GM18502 (cell line): ENCODE measurements at regions not wholly inside any gene's neighbourhood (a gene's known extent, or its start where the extent isn't known, plus 50 kb on each side); places are given as distances from the start of the nearest gene placed in this dataset.

Experiments
- ATAC-seq: cut with Tn5 transposase; IDR thresholded peaks from one replicate; pipeline ENCODE4 v1.9.1; 2021; ENCODE audit warnings: mild to moderate bottlenecking; ENCODE audit not compliant: unreplicated experiment, poor library complexity

DNA sequence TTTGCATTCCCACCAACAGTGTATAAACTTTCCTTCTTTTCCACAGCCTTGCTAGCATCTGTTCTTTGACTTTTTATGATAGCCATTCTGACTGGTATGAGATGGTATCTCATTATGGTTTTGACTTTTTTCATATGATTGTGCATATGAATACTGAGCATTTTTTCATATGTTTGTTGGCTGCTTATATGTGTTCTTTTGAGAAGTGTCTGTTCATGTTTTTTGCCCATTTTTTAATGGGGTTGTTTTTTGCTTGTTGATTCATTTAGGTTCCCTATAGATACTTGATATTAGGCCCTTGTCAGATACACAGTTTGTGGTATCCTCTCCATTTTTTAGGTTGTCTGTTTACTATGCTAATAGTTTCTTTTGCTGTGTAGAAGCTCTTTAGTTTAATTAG, 185.8 kb upstream of the SPAG17 start:
- ATAC-seq, result no peak

DNA sequence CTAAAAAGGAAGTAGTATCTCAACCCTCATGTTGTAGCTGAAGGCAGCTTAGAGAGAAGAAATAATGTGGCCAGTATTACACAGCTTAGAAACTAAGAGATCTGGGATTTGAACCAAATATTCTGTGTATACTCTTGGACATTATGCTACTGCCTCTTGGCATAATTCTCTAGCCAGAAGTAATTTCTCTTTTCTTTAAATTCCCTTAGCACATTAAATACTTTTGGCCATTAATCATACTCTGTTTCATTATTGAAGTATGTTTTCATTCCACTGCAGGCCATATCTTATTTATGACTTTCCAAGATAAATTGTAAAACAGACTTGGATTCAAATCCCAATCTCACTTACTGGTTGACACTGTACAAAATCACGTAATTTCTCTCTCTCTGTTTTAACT, 181.3 kb upstream of the SPAG17 start:
- ATAC-seq, result no peak

DNA sequence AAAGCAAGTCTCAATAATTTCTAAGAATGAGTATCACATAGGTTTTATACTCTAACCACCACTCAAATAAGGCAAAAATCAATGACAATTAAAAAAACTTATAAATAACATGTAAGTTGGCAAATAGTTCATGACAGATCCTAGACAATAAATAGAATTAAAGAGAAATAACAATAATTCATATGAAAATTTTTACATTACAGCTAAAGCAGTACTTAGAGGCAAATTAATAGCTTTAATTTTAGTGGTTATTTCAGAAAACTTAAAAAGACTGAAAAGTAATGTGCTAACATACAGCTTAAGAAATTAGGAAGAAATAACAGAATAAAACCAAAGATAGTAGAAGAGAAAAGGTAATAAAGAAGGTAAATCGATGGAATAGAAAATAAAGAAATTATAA, 179.9 kb upstream of the SPAG17 start:
- ATAC-seq, result no peak

DNA sequence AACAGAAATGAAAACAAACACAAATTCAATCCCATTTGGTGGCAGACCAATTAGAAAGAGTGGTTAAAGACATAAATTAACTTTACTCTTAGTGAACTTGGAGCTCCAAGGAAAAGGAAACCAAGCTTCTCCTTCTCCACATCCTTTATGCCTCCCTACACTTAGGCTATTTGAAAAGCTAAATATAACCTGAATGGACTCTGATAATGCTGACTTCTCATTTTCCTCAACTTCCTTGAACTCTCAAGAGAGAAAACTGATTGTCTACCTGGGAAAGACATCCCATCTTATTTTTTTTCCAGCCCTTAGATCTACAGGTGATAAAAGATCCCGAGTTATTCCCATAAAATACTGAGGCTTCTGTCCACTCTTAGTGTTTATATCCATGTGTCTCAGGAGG, 178.4 kb upstream of the SPAG17 start:
- no peak for ATAC-seq

DNA sequence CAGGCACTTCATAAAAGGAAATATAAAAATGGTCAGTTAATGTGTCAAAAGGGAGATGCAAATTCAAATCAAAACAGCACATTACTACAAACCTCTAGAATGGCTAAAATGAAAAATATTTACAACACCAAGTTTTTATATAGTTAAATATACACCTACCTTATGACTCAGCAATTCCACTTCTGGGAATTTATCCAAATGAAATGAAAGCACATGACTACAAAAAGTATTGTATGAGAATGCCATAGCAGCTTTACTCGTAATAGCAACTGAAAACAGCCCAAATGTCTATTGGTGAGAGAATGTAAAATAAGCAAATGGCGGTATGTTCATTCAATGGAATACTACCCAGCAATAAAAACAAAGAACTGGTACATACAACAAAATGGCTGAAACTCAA, 175.8 kb upstream of the SPAG17 start:
- ATAC-seq, result no peak

DNA sequence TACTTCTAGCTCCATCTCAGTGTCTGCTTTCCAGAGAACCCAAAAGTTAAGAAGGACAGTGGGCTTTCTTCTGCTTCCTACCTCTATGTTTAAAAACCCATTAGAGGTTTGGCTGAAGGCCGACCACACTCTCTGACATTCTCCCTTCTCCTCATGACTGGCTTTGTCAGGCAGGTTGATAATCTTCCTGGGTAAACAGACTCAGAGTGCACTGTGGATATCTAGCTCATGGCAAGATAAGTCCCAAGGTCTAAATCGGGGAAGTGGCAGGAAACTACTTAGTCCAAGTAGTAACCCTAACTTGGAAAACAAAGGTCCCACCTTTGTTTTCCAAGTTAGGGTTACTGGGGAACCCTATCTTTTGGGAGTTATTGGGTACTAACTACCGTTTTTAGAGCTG, 161.9 kb upstream of the SPAG17 start:
- ATAC-seq, result no peak

DNA sequence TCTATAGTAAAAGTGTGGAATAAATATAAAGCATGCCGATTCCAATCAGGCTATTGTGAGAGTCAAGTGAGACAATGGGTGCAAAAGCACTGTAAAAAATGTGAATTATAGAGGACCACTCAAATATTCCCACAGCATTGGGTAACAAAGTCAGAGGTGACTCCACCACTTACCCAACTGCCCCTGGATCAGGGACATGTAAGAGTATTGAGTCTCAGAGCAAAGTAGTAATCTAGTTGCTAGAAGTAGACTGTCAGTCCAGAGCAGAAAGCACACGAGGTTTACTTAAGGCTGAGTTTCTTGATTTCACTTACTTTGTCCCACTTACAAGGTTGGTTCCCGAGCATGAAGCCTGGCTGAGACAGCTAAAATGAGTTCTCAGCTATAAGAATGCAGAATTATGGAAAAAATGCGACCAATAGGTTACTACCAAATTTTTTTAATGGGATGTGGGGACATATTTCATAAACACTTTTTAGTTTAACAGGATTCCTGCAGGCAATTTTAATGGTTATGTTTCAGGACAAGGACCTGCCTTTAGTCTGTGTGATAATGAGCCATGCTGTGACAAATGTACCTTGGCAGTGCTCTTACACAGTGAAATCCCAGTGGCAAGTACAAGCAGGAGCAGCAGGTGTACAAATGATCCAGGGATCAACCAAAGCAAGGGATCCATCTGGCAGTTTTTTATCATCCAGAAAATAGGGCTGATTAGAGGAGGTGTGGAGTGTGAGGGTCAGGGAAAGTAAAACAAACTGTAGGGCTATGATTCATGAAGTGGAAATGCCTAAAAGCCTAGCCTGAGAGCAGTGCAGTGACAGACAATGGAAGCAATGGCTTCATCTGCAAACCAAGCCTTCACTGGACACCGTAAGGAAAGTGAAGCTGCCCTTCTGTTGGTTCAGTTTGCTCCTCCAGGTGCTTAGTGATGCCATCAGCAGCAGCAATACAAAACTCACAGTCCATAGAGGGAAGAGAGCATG, 156.2 kb upstream of the SPAG17 start:
- no peak for ATAC-seq

DNA sequence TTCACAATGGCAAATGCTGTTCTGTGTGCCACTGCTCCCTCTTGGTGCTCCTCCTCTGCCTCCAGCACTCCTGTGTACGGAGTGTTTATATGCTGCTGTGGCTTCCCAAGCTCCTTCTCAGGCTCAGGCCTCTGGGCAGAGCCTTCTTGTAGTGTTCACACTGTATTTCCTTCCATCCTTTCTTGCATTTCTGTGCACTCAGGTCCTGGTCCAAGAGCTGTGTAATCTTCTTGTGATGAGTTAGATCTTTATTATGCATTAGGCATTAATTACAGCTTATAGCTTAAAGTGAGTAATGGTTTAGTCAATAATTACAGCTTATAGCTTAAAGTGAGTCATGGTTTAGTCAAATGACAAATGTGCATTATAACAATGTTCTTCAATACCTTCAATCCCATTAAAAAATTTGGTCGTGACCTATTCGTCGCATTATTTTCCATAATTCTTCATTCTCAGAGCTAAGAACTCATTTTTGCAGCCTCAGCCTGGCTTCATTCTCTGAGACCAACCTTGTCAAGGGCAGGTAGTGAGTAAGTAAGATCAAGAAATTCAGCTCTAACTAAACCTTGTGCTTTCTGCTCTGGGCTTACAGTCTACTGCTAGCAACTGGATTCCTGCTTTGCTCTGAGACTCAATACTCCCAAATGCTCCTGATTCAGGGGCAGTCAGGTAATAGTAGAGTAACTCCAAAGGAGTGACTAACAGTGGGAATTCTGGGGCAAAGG, 154.5 kb upstream of the SPAG17 start:
- no peak for ATAC-seq

DNA sequence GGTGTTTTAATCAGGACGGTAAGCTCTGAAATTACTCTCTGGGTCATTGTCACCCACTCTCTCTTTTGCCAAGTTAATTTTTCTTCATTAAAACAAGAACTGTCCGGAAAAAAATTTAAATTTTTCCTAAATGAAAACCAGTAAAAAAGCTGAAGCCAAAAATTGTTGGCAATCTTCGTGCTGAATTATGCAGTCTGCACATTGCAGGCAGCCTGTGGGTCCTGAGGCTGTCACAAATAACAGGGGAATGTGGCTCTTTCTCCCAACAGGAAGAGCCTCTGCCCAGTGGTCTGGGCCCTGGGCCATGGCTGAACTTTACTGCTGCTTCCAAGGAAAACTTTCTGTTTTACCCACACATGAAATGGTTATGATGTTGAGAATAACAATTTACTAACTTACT, 153.9 kb upstream of the SPAG17 start:
- no peak for ATAC-seq

DNA sequence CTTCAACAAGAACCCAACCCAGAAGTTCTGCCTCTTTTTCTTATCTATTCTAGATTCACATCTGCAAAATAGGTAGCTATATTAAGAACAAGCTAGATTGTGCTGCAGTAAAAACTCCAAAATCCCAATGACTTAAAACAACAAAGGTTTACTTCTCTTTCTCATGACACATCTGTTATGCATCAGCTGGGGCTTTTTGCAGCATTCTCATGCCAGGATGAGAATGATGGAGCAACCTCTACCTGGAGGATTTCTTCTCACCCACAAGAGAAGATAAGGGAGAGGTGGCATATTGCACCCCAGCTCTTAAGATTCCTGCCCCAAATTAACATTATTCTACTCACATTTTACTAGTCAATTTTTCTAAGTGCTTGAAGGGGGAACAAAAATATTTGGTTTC, 152.3 kb upstream of the SPAG17 start:
- ATAC-seq, result no peak

DNA sequence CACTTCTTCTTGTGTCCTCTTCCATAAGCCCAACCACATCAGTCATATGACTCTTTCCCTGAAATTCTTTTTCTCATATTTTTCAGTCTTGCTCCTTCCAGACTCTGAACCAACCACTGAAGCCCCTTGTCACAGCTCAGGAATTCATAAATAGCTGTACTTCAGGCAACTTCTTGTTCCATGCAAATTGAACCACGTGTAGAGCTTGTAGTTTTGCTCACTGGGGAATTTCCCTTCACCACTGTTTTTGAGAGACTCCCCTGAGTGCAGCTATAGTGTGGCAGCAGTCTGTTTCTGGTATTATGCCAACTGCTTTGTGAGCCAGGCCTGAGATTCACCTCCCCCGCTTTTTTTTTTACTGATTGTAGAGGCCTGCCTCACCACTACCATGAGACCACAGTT, 150.3 kb upstream of the SPAG17 start:
- ATAC-seq, result peak; percentile 98

DNA sequence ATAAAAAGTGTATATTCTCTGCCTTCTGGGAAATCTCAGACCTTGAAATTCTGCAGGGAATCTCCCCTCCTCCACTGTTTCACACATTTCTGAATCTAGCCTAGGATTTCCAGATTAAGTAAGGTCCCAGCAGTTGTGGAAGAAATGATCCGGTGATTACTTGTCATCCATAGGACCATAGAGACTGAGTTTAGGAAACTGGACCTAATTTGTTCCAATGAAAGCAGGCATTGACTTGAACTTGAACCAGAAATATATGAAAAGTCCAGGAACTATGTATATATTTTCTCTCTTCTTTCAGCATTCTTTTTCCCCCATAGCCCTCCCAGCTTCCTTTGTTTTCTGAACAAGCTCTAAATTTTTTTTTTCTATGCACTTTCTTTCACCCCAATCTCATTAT, 149.5 kb upstream of the SPAG17 start:
- ATAC-seq, result no peak

DNA sequence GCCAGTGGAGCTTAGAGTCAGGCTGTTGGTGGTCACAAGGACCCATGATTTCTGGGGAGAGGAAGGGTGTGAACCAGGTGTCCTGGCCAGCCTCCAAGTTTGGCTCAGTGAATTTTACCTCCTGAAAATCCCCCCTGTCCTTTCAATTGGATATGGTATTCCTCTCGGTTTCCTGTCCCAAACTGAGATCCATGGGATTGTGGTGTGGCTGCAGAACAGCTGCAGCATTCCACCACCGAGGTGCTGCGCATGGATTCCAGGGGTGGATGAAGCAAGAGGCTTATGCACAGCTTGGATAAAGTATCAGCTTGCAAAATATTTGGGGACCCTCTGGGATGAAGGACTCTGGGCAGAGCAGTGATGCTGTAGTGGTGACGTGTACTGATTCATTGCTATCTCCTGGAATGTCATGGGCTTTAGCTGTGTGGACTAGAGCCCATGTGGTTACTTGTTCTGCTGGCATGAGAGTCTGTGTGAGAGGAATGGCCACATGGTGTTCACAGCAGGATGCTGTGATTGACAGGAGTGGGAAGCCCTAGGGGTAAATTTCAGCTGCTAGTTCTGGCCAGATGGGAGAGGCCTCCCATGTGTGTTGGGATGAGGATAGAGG, 148.7 kb upstream of the SPAG17 start:
- ATAC-seq, result no peak

DNA sequence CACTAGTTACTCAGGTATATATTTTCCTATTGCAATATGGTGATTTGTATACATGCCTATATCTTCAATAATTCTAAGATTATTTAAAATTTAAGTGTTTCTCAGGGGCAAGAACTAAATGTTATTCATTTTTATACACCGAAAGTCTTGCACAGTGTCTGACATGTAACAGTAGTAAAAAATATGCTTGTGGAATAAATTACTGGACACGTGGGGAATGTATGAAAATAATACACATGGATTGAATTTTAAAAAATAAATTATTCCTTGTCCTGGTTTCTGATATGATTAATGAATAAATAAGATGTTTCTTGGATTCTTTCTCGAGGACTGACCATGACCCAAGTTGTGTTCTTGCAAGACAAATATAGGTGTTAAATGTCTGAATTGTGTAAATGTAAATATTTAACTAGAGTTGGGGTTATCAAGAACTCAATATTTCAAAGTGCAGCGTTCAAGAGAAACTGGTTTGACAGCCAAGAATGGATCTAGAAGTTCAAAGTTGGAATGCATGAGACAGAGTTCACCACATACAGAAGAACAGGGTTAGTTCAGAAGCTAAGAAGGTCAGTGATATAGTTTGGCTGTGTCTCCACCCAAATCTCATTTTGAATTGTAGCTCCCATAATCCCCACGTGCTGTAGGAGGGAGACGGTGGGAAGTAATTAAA, 142.1 kb upstream of the SPAG17 start:
- no peak for ATAC-seq

DNA sequence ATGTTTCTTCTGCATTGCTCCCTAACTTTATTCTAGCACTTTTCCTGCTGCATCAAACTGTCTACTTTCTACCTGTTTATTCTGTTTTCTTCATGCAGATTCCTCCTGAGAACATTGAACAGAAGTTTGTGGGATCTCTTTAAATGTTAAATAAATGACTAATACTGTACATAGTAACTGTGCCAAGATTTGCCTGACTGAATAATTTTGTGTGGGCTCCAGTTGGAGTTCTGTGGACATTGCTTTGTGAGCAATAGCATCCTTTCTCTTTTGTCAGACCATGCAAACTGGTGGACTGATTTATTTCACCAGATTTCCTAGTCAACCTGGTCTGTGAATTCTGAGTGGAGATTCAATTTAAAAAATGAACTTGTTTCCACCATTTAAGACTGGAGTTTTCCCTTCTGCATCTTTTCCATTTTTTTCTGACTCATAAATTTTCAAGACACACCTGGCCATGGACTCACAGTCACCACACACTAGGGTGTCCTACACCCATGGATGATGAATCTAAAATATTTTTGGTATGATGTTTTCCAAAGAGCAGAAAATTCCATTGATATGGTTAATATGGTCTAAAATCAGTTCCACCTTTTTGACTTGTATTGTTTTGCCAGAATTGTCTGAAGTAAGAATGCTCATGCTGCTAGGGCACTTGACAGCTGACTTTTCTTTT, 140.7 kb upstream of the SPAG17 start:
- ATAC-seq, result no peak

DNA sequence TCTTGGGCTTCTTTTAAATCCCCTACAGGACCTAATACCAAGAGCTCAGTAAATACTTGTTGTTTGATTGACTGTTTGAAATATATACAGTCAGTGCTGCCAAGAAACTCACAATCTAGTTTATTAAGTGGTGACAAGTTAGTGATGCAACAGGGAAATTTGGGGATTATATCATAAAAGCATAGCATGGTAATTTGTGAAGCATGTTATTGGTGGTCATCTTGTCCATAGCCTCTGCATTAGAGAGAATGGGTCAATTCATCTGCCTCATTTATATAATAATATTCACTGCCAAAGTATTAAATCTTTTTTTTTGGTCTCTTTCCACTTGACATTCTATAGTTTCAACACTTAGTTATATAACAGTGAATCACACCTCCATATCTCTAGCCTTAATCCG, 138.2 kb upstream of the SPAG17 start:
- no peak for ATAC-seq

DNA sequence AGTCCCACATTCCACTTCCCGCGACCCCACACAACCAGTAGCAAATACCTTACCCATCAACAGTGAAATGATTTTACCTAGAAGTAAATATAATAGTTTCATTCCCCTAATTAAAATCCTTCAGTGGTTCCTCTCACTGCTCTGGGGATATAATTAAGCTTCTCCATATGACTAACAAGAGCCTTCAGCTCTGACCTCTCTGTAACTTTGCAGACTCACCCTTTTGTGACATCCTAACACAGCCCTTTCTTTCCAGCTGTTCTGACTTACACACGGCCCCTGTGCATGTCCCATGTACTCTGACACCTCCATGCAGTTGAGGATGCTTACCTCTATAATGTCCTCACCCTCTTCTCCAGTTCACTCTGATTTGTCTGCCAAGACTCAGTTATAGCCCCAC, 137.3 kb upstream of the SPAG17 start:
- no peak for ATAC-seq

DNA sequence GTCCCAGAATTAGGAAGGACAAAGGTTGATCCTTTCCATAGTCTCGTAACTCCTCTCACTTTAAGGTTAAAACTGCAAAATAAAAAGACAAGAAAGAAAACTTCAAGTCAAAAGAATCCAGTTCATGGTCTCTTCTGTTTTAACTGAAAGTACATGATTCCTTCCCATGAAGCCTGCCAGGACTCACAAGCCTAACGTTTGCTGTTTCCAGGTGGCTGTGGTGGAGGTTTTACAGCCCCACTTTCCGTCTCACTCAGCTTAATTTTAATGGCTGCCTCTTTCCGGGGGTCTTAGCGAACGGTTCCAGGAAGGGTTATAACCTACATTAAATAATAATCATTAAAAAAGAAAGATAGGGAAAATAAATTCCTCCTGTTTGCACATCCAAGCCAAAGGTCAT, 136.8 kb upstream of the SPAG17 start:
- no peak for ATAC-seq

DNA sequence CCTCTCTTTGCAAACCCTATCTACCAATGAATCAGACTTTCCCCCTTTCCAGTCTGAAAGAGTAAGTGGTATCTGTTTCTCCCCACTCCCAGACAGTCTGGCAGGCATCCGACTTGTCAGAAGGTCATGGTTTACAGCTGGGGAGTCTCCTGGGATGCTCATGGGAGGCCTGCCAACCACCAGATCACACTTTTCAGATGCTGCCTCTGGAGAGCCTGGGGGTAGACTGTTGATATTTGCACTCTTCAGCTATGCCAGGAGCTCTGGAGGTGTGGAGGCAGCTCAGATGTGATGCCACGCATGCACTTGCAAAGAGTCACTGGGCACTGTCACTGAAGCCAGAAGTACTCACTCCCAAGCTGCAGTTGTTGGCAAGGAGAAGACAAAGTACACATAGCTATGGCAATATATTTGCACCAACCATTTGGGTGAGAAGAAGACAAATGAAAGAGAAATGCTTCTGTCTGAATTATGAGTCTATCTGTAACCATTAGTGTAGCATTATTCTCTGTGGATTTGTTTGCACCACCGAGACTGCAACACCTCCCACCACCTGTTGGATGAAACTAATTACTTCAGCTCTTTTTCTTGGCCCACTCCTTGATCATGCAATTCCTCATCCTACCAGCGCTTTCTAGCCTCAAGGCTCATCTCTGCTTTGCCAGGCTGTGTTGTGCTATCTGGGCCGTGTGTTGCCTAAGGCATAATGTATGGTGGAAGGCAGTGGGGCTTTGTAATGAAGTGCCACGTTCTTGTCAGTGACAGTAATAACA, 133.0 kb upstream of the SPAG17 start:
- ATAC-seq, result no peak
